ENCODE measurements at regions not wholly inside any gene's neighbourhood (a gene's known extent, or its start where the extent isn't known, plus 50 kb on each side); places are given as distances from the start of the nearest gene placed in this dataset.
"Not testable (repeated sequence)": the region's sequence is repeated elsewhere in the genome, so short reads cannot be mapped to it uniquely, and the experiment has no call there.

- Histone ChIP-seq H3K36me3 (ENCODE audit: control insufficient read depth, insufficient read depth, low read length) (no peaks in the 10 kb centered on the region), H3K27me3 (ENCODE audit: control insufficient read depth, insufficient read depth, low read length, poor library complexity, severe bottlenecking) (no peaks in the 10 kb centered on the region), H3K4me1 (ENCODE audit: control insufficient read depth, insufficient read depth, low read length) (no peaks in the 10 kb centered on the region), H3K27ac (ENCODE audit: insufficient read depth, low read depth, low read length, poor library complexity, severe bottlenecking) (no peak overlapping the region), H3K4me3 (ENCODE audit: insufficient read depth, low read depth, low read length) (no peak overlapping the region), H3K9me3 (ENCODE audit: control insufficient read depth, low read length) (peaks cover 8% of the 10 kb centered on the region)
- WGBS, 2 experiments = 78 to 79% methylated on average over 17 of the region's 17 CpGs
These were observed 357.0 kb downstream of the TMEM121 start for GRCh38 chr14:105883066-105884005.

GRCh38 chr14:105884192-105884807 is 357.9 kb downstream of the TMEM121 start:
- not testable (repeated sequence) for H3K9me3 ChIP-seq (ENCODE audit: control insufficient read depth, low read length); H3K36me3 ChIP-seq (ENCODE audit: control insufficient read depth, insufficient read depth, low read length); H3K4me1 ChIP-seq (ENCODE audit: control insufficient read depth, insufficient read depth, low read length); H3K27ac ChIP-seq (ENCODE audit: insufficient read depth, low read depth, low read length, poor library complexity, severe bottlenecking); H3K27me3 ChIP-seq (ENCODE audit: control insufficient read depth, insufficient read depth, low read length, poor library complexity, severe bottlenecking); H3K4me3 ChIP-seq (ENCODE audit: insufficient read depth, low read depth, low read length)
- 76 to 77% methylated on average over 17 of the region's 17 CpGs for whole genome bisulfite sequencing, 2 experiments

- Histone ChIP-seq H3K36me3 (ENCODE audit: control insufficient read depth, insufficient read depth, low read length) (no peaks in the 10 kb centered on the region), H3K9me3 (ENCODE audit: control insufficient read depth, low read length) (peaks cover 6% of the 10 kb centered on the region), H3K4me1 (ENCODE audit: control insufficient read depth, insufficient read depth, low read length) (no peaks in the 10 kb centered on the region), H3K27ac (ENCODE audit: insufficient read depth, low read depth, low read length, poor library complexity, severe bottlenecking) (no peak overlapping the region), H3K27me3 (ENCODE audit: control insufficient read depth, insufficient read depth, low read length, poor library complexity, severe bottlenecking) (no peaks in the 10 kb centered on the region), H3K4me3 (ENCODE audit: insufficient read depth, low read depth, low read length) (no peak overlapping the region)
- 77 to 79% methylated on average over 13 of the region's 13 CpGs for WGBS, 2 experiments
These were observed 358.5 kb downstream of the TMEM121 start for GRCh38 chr14:105884808-105885281.

GRCh38 chr14:105885561-105886320 is 359.4 kb downstream of the TMEM121 start:
- Histone ChIP-seq H3K4me3 (ENCODE audit: insufficient read depth, low read depth, low read length) (no peak overlapping the region), H3K27ac (ENCODE audit: insufficient read depth, low read depth, low read length, poor library complexity, severe bottlenecking) (no peak overlapping the region), H3K36me3 (ENCODE audit: control insufficient read depth, insufficient read depth, low read length) (no peaks in the 10 kb centered on the region), H3K27me3 (ENCODE audit: control insufficient read depth, insufficient read depth, low read length, poor library complexity, severe bottlenecking) (no peaks in the 10 kb centered on the region), H3K9me3 (ENCODE audit: control insufficient read depth, low read length) (peaks cover 3% of the 10 kb centered on the region), H3K4me1 (ENCODE audit: control insufficient read depth, insufficient read depth, low read length) (no peaks in the 10 kb centered on the region)
- WGBS, 2 experiments = 76 to 77% methylated on average over 23 of the region's 23 CpGs

- H3K4me3 ChIP-seq (ENCODE audit: insufficient read depth, low read depth, low read length); H3K27ac ChIP-seq (ENCODE audit: insufficient read depth, low read depth, low read length, poor library complexity, severe bottlenecking); H3K36me3 ChIP-seq (ENCODE audit: control insufficient read depth, insufficient read depth, low read length); H3K4me1 ChIP-seq (ENCODE audit: control insufficient read depth, insufficient read depth, low read length); H3K27me3 ChIP-seq (ENCODE audit: control insufficient read depth, insufficient read depth, low read length, poor library complexity, severe bottlenecking); H3K9me3 ChIP-seq (ENCODE audit: control insufficient read depth, low read length): not testable (repeated sequence)
- 84 to 89% methylated on average over 4 of the region's 4 CpGs for WGBS, 2 experiments
These were observed 360.4 kb downstream of the TMEM121 start for GRCh38 chr14:105886791-105887191.

GRCh38 chr14:105887692-105888091 is 361.3 kb downstream of the TMEM121 start:
- no peaks in the 10 kb centered on the region for H3K36me3 ChIP-seq (ENCODE audit: control insufficient read depth, insufficient read depth, low read length)
- peaks cover 2% of the 10 kb centered on the region for H3K9me3 ChIP-seq (ENCODE audit: control insufficient read depth, low read length)
- no peak overlapping the region for H3K27ac ChIP-seq (ENCODE audit: insufficient read depth, low read depth, low read length, poor library complexity, severe bottlenecking)
- H3K4me1 ChIP-seq (ENCODE audit: control insufficient read depth, insufficient read depth, low read length) = no peaks in the 10 kb centered on the region
- H3K27me3 ChIP-seq (ENCODE audit: control insufficient read depth, insufficient read depth, low read length, poor library complexity, severe bottlenecking) = no peaks in the 10 kb centered on the region
- no peak overlapping the region for H3K4me3 ChIP-seq (ENCODE audit: insufficient read depth, low read depth, low read length)
- 6 to 8% methylated on average over 2 of the region's 2 CpGs for WGBS, 2 experiments

GRCh38 chr14:105888151-105888550 is 361.8 kb downstream of the TMEM121 start:
- Histone ChIP-seq H3K9me3 (ENCODE audit: control insufficient read depth, low read length) (peaks cover 2% of the 10 kb centered on the region), H3K27me3 (ENCODE audit: control insufficient read depth, insufficient read depth, low read length, poor library complexity, severe bottlenecking) (no peaks in the 10 kb centered on the region), H3K4me1 (ENCODE audit: control insufficient read depth, insufficient read depth, low read length) (no peaks in the 10 kb centered on the region), H3K27ac (ENCODE audit: insufficient read depth, low read depth, low read length, poor library complexity, severe bottlenecking) (no peak overlapping the region), H3K36me3 (ENCODE audit: control insufficient read depth, insufficient read depth, low read length) (no peaks in the 10 kb centered on the region), H3K4me3 (ENCODE audit: insufficient read depth, low read depth, low read length) (no peak overlapping the region)
- 73 to 87% methylated on average over 2 of the region's 2 CpGs for WGBS, 2 experiments

GRCh38 chr14:105888784-105889665 is 362.6 kb downstream of the TMEM121 start:
- Histone ChIP-seq H3K36me3 (ENCODE audit: control insufficient read depth, insufficient read depth, low read length) (no peaks in the 10 kb centered on the region), H3K9me3 (ENCODE audit: control insufficient read depth, low read length) (peaks cover 2% of the 10 kb centered on the region), H3K27me3 (ENCODE audit: control insufficient read depth, insufficient read depth, low read length, poor library complexity, severe bottlenecking) (no peaks in the 10 kb centered on the region), H3K4me1 (ENCODE audit: control insufficient read depth, insufficient read depth, low read length) (no peaks in the 10 kb centered on the region), H3K27ac (ENCODE audit: insufficient read depth, low read depth, low read length, poor library complexity, severe bottlenecking) (no peak overlapping the region), H3K4me3 (ENCODE audit: insufficient read depth, low read depth, low read length) (no peak overlapping the region)
- 79 to 81% methylated on average over 20 of the region's 20 CpGs for WGBS, 2 experiments

- WGBS, 2 experiments = 65 to 66% methylated on average over 10 of the region's 10 CpGs
- H3K4me1 ChIP-seq (ENCODE audit: control insufficient read depth, insufficient read depth, low read length) = no peaks in the 10 kb centered on the region
- no peaks in the 10 kb centered on the region for H3K27me3 ChIP-seq (ENCODE audit: control insufficient read depth, insufficient read depth, low read length, poor library complexity, severe bottlenecking)
These were observed 363.5 kb downstream of the TMEM121 start for GRCh38 chr14:105889666-105890473.

More at GRCh38 chr14:105889666-105890473, 363.5 kb downstream of the TMEM121 start:
- no peak overlapping the region for H3K4me3 ChIP-seq (ENCODE audit: insufficient read depth, low read depth, low read length)
- H3K27ac ChIP-seq (ENCODE audit: insufficient read depth, low read depth, low read length, poor library complexity, severe bottlenecking) = no peak overlapping the region
- H3K9me3 ChIP-seq (ENCODE audit: control insufficient read depth, low read length) = peaks cover 2% of the 10 kb centered on the region
- H3K36me3 ChIP-seq (ENCODE audit: control insufficient read depth, insufficient read depth, low read length) = no peaks in the 10 kb centered on the region

Measured in ectodermal cell (in vitro differentiated cells).